PFSK-1 (cell line): ENCODE measurements at regions not wholly inside any gene's neighbourhood (a gene's known extent, or its start where the extent isn't known, plus 50 kb on each side); places are given as distances from the start of the nearest gene placed in this dataset.

Source experiments
- FOXP2 ChIP-seq: optimal IDR thresholded peaks from 2 replicates; pipeline ENCODE3; 2011; ENCODE audit warnings: borderline replicate concordance, control low read depth, inconsistent platforms; ENCODE audit not compliant: insufficient read depth; ENCODE audit errors: extremely low read length, extremely low read depth
- POLR2AphosphoS5 ChIP-seq: IDR thresholded peaks from 2 replicates; pipeline ENCODE4 v1.6.1; 2012; ENCODE audit warnings: low read depth, mild to moderate bottlenecking, control low read depth, low read length, moderate library complexity
- REST ChIP-seq, 2 experiments: IDR thresholded peaks; 2 replicates each; pipeline versions ENCODE4 v1.6.1 to v1.8.0; 2011 to 2012; ENCODE audit warnings: low read depth in 2 of 2, low read length in 2 of 2, control low read depth in 1 of 2, inconsistent platforms in 1 of 2, mild to moderate bottlenecking in 1 of 2, moderate library complexity in 1 of 2; ENCODE audit not compliant: insufficient read depth in 1 of 2
- SIN3A ChIP-seq: IDR thresholded peaks from 2 replicates; pipeline ENCODE4 v1.6.1; 2012; ENCODE audit warnings: mild to moderate bottlenecking, low read length, moderate library complexity, borderline replicate concordance; ENCODE audit not compliant: insufficient read depth
- TAF1 ChIP-seq: IDR thresholded peaks from 2 replicates; pipeline ENCODE4 v1.6.1; 2012; ENCODE audit warnings: low read length, control low read depth, borderline replicate concordance; ENCODE audit not compliant: insufficient read depth

- TF ChIP-seq SIN3A (no peak), FOXP2 (no peak), REST (IDR thresholded peaks at IDR 0.05; ENCODE audit: insufficient read depth in 1 of 2, low read depth in 2 of 2, low read length in 2 of 2) (no peak), TAF1 (no peak), POLR2AphosphoS5 (no peak)
Measured at GRCh38 chr18:64718808-64719207, 569.9 kb upstream of the LINC00305 start.

DNA sequence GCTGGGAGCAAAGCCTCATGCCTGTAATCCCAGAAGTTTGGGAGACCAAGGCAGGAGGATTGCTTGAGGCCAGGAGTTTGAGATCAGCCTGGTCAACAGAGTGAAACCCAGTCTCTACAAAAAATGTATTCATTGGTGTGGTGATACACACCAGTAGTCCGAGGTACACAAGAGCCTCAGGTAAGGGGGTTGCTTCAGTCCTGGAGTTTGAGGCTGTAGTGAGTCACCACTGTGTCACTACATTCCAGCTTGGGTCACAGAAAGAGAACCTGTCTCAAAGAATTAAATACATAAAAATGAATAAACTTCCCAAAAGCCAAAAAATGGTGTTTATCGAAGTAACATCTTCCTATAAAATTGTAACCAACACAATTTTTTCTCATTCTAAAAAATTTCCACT, 568.1 kb upstream of the LINC00305 start:
- TF ChIP-seq FOXP2 (no peak), REST (IDR thresholded peaks at IDR 0.05; ENCODE audit: insufficient read depth in 1 of 2, low read depth in 2 of 2, low read length in 2 of 2) (no peak), POLR2AphosphoS5 (no peak), TAF1 (no peak), SIN3A (no peak)

DNA sequence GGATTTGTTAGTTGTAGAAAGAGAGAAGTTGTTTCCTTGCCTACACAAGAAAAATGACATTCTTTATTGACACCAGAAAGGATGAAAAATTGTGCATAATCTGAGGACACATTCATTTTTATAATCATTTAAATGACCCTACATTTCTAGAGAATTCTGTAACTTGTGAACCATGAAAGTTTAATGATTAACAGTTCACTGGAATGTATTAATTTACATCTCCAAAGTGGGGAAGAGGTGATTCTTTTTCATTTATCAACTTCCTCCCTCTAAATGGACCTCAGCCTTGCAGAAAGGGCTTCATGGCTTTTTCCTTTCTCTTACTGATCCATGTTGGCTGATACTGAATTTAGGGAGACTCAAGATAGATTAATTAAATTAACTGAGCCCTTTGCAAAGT, 565.2 kb upstream of the LINC00305 start:
- TF ChIP-seq TAF1 (no peak), FOXP2 (no peak), REST (IDR thresholded peaks at IDR 0.05; ENCODE audit: insufficient read depth in 1 of 2, low read depth in 2 of 2, low read length in 2 of 2) (no peak), SIN3A (no peak), POLR2AphosphoS5 (no peak)

GRCh38 chr18:64713284-64713683, 564.4 kb upstream of the LINC00305 start:
- TF ChIP-seq POLR2AphosphoS5: no peak
- no peak for TF ChIP-seq SIN3A
- no peak for TF ChIP-seq TAF1
- no peak for TF ChIP-seq FOXP2
- TF ChIP-seq REST (IDR thresholded peaks at IDR 0.05; ENCODE audit: insufficient read depth in 1 of 2, low read depth in 2 of 2, low read length in 2 of 2): no peak

DNA sequence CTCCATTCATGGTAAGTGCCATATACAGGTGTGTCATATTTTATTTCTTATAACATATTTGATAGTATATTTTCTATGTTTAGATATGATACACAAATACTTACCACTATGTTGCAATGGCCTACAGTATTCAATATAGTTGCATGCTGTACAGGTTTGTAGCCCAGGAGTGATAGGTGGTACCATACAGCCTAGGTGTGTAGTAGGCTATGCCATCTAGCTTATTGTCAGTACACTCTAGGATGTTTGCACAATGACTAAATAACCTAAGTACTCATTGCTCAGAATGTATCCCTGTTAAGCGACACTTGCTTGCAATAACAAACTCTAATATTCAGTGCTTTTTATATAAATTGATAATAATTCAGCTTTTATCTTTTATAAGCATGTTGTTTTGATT, 563.1 kb upstream of the LINC00305 start:
- TF ChIP-seq POLR2AphosphoS5 (no peak), SIN3A (no peak), REST (IDR thresholded peaks at IDR 0.05; ENCODE audit: insufficient read depth in 1 of 2, low read depth in 2 of 2, low read length in 2 of 2) (no peak)
